Thyroid gland (tissue), 4 donors: ENCODE measurements at regions not wholly inside any gene's neighbourhood (a gene's known extent, or its start where the extent isn't known, plus 50 kb on each side); places are given as distances from the start of the nearest gene placed in this dataset.

Experiments
- POLR2A ChIP-seq, 2 donors: fragments of 450-650 bp; IDR thresholded peaks; one replicate each; pipeline ENCODE4 v1.6.1; 2017; ENCODE audit warnings: antibody characterized with exemption in 2 of 2, mild to moderate bottlenecking in 2 of 2, moderate library complexity in 1 of 2
- TF ChIP-seq, protein P1 (sequence below), 6 experiments: fragments of 200-600 bp in 3 of 6; fragments of 450-650 bp in 3 of 6; sonication (generic) in 3 of 6; IDR thresholded peaks; one replicate each; pipeline ENCODE4 v1.5.1; 2016 to 2019; ENCODE audit warnings: antibody characterized with exemption in 6 of 6, mild to moderate bottlenecking in 2 of 6, inconsistent platforms in 1 of 6, moderate library complexity in 1 of 6

DNA sequence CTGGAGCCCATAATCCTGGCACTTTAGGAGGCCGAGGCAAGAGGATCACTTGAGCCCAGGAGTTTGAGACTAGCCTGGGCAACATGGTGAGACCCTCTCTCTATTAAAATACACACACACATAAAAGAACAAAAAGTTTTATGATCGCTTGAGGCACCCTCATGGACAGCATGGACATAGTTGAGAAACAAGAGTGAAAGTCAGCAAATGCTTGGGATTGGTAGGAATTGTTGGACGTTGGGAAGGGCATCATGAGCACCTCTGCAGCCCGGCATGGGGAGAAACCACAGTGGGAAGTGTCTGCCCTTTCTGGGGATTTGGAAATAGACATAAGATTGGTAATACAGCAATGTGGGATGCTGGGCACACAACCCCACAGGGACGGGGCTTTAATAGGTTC, 231.9 kb upstream of the FOXN3 start:
- TF ChIP-seq, protein P1, sequence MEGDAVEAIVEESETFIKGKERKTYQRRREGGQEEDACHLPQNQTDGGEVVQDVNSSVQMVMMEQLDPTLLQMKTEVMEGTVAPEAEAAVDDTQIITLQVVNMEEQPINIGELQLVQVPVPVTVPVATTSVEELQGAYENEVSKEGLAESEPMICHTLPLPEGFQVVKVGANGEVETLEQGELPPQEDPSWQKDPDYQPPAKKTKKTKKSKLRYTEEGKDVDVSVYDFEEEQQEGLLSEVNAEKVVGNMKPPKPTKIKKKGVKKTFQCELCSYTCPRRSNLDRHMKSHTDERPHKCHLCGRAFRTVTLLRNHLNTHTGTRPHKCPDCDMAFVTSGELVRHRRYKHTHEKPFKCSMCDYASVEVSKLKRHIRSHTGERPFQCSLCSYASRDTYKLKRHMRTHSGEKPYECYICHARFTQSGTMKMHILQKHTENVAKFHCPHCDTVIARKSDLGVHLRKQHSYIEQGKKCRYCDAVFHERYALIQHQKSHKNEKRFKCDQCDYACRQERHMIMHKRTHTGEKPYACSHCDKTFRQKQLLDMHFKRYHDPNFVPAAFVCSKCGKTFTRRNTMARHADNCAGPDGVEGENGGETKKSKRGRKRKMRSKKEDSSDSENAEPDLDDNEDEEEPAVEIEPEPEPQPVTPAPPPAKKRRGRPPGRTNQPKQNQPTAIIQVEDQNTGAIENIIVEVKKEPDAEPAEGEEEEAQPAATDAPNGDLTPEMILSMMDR (IDR thresholded peaks at IDR 0.05) = no peak
- no peak for TF ChIP-seq POLR2A (IDR thresholded peaks at IDR 0.05)
